Neuronal stem cell (in vitro differentiated cells): ENCODE measurements at regions not wholly inside any gene's neighbourhood (a gene's known extent, or its start where the extent isn't known, plus 50 kb on each side); places are given as distances from the start of the nearest gene placed in this dataset.

Experiments used
- DNase-seq: peaks from one replicate; pipeline ENCODE4 v3.0.0-alpha.2; 2013; ENCODE audit warnings: low spot score
- H2AFZ ChIP-seq: one replicate; pipeline ENCODE4 v1.6.1; 2013; ENCODE audit warnings: mild to moderate bottlenecking, low read length, inconsistent platforms
- H2AK5ac ChIP-seq: 2 replicates; pipeline ENCODE4 v1.6.1; 2013; ENCODE audit warnings: low read depth, mild to moderate bottlenecking, inconsistent platforms, low read length, moderate library complexity, mixed read lengths
- H2BK120ac ChIP-seq: 2 replicates; pipeline ENCODE4 v1.6.1; 2013; ENCODE audit warnings: low read depth, mild to moderate bottlenecking, inconsistent platforms, low read length, moderate library complexity, mixed read lengths
- H2BK12ac ChIP-seq: one replicate; pipeline ENCODE4 v1.6.1; 2013; ENCODE audit warnings: low read length, inconsistent platforms
- H2BK15ac ChIP-seq: 2 replicates; pipeline ENCODE4 v1.6.1; 2013; ENCODE audit warnings: mild to moderate bottlenecking, low read length, inconsistent platforms, mixed read lengths
- H2BK5ac ChIP-seq: one replicate; pipeline ENCODE4 v1.6.1; 2013; ENCODE audit warnings: inconsistent platforms, mild to moderate bottlenecking, low read length, moderate library complexity
- H3K14ac ChIP-seq: one replicate; pipeline ENCODE4 v1.6.1; 2013; ENCODE audit warnings: low read length, inconsistent platforms
- H3K18ac ChIP-seq: 2 replicates; pipeline ENCODE4 v1.6.1; 2013; ENCODE audit warnings: low read length, inconsistent platforms
- H3K23ac ChIP-seq: 2 replicates; pipeline ENCODE4 v1.6.1; 2013; ENCODE audit warnings: low read depth, mild to moderate bottlenecking, mixed read lengths, low read length, inconsistent platforms; ENCODE audit not compliant: poor library complexity
- H3K27ac ChIP-seq: replicated peaks from 3 replicates; pipeline ENCODE4 v1.5.1; 2013; ENCODE audit warnings: low read length, inconsistent platforms
- H3K27me3 ChIP-seq, 3 experiments: 2 replicates each; pipeline ENCODE4 v1.6.1; 2013; ENCODE audit warnings: low read length in 3 of 3, mild to moderate bottlenecking in 2 of 3, inconsistent platforms in 1 of 3, low read depth in 1 of 3, mixed read lengths in 1 of 3, moderate library complexity in 1 of 3; ENCODE audit not compliant: control insufficient read depth in 3 of 3, insufficient read depth in 3 of 3
- H3K36me3 ChIP-seq, 2 donors: replicated peaks in 1 of 2; 2 replicates each; pipeline ENCODE4 v1.6.1; 2013; ENCODE audit warnings: low read length in 2 of 2; ENCODE audit not compliant: control insufficient read depth in 2 of 2, insufficient read depth in 2 of 2
- H3K4ac ChIP-seq: 2 replicates; pipeline ENCODE4 v1.6.1; 2013; ENCODE audit warnings: inconsistent platforms, mild to moderate bottlenecking, low read length, moderate library complexity
- H3K4me1 ChIP-seq, 2 donors: 1 replicate in 1 of 2; 2 replicates in 1 of 2; pipeline ENCODE4 v1.6.1; 2013; ENCODE audit warnings: low read length in 2 of 2, low read depth in 1 of 2; ENCODE audit not compliant: control insufficient read depth in 2 of 2, insufficient read depth in 1 of 2
- H3K4me2 ChIP-seq: one replicate; pipeline ENCODE4 v1.6.1; 2013; ENCODE audit warnings: mild to moderate bottlenecking, low read length, inconsistent platforms; ENCODE audit not compliant: insufficient read depth, poor library complexity, severe bottlenecking
- H3K4me3 ChIP-seq, 2 donors: 2 replicates each; pipeline ENCODE4 v1.5.1; 2013; ENCODE audit warnings: low read length in 2 of 2, mild to moderate bottlenecking in 2 of 2, inconsistent platforms in 1 of 2, moderate library complexity in 1 of 2
- H3K79me1 ChIP-seq: one replicate; pipeline ENCODE4 v1.6.1; 2013; ENCODE audit warnings: low read depth, mild to moderate bottlenecking, inconsistent platforms, low read length, moderate library complexity
- H3K9ac ChIP-seq: one replicate; pipeline ENCODE4 v1.6.1; 2013; ENCODE audit warnings: mild to moderate bottlenecking, low read depth, low read length, inconsistent platforms; ENCODE audit not compliant: poor library complexity
- H3K9me3 ChIP-seq, 2 donors: replicated peaks in 1 of 2; 2 replicates each; pipeline versions ENCODE3 to v1.6.1; 2013; ENCODE audit warnings: low read length in 2 of 2, mild to moderate bottlenecking in 2 of 2, inconsistent platforms in 1 of 2, low read depth in 1 of 2, mixed read lengths in 1 of 2, moderate library complexity in 1 of 2; ENCODE audit not compliant: control insufficient read depth in 2 of 2, insufficient read depth in 1 of 2
- H4K8ac ChIP-seq: one replicate; pipeline ENCODE4 v1.6.1; 2013; ENCODE audit warnings: low read depth, mild to moderate bottlenecking, inconsistent platforms, low read length, moderate library complexity
- H4K91ac ChIP-seq: one replicate; pipeline ENCODE4 v1.6.1; 2013; ENCODE audit warnings: low read length, low read depth, mild to moderate bottlenecking, inconsistent platforms; ENCODE audit not compliant: poor library complexity
- WGBS, 2 donors: extraction: QIAGEN DNeasy Blood & Tissue Kit; methylation state at CpG; one replicate each; pipeline ENCODE4 v1.1.7; 2013; ENCODE audit warnings: missing lambda C conversion rate in 2 of 2, mixed read lengths in 1 of 2; ENCODE audit not compliant: insufficient read length in 2 of 2, insufficient replicate concordance in 1 of 2; ENCODE audit errors: extremely low coverage in 2 of 2; 5-methylcytosine and 5-hydroxymethylcytosine counted together

- Histone ChIP-seq H4K8ac (no peak overlapping the region), H2BK15ac (no peak overlapping the region), H3K27ac (no peak overlapping the region), H3K9me3 (no peaks in the 10 kb centered on the region), H3K4me2 (no peak overlapping the region), H2AK5ac (no peak overlapping the region), H3K4me1 (no peaks in the 10 kb centered on the region), H2AFZ (no peak overlapping the region), H2BK12ac (no peak overlapping the region), H4K91ac (no peak overlapping the region), H3K9ac (no peak overlapping the region), H3K27me3 (peaks cover 0 to 15% (median 0%) of the 10 kb centered on the region in 3 experiments), H2BK120ac (no peak overlapping the region), H3K4me3 (no peak overlapping the region), H3K23ac (no peak overlapping the region), H3K36me3 (no peaks in the 10 kb centered on the region), H3K79me1 (no peaks in the 10 kb centered on the region), H3K18ac (no peak overlapping the region), H3K4ac (no peak overlapping the region), H3K14ac (no peak overlapping the region), H2BK5ac (no peak overlapping the region)
- no peak for DNase-seq
- no CpG with 5 or more reads among the region's 5 CpGs for WGBS, 2 donors
These were observed 86.7 kb upstream of the TRIM2 start for GRCh38 chr4:153117554-153117953.

GRCh38 chr4:153119626-153120025 is 84.6 kb upstream of the TRIM2 start:
- Histone ChIP-seq H2BK120ac (no peak overlapping the region), H2BK5ac (no peak overlapping the region), H3K9me3 (no peaks in the 10 kb centered on the region), H2BK15ac (no peak overlapping the region), H3K14ac (no peak overlapping the region), H3K4ac (no peak overlapping the region), H4K91ac (no peak overlapping the region), H3K4me3 (no peak overlapping the region), H2BK12ac (no peak overlapping the region), H3K79me1 (no peaks in the 10 kb centered on the region), H3K4me2 (no peak overlapping the region), H3K36me3 (no peaks in the 10 kb centered on the region), H3K4me1 (no peaks in the 10 kb centered on the region), H4K8ac (no peak overlapping the region), H3K23ac (no peak overlapping the region), H3K27me3 (peaks cover 0 to 13% (median 0%) of the 10 kb centered on the region in 3 experiments), H2AK5ac (no peak overlapping the region), H3K27ac (no peak overlapping the region), H3K9ac (no peak overlapping the region), H2AFZ (no peak overlapping the region), H3K18ac (no peak overlapping the region)
- no CpG with 5 or more reads among the region's 2 CpGs for WGBS, 2 donors
- DNase-seq, result no peak

GRCh38 chr4:153120235-153120634 is 84.0 kb upstream of the TRIM2 start:
- Histone ChIP-seq H3K4ac (no peak overlapping the region), H2AK5ac (no peak overlapping the region), H3K23ac (no peak overlapping the region), H3K4me3 (no peak overlapping the region), H2BK12ac (no peak overlapping the region), H3K9ac (no peak overlapping the region), H3K27ac (no peak overlapping the region), H2AFZ (no peak overlapping the region), H3K4me1 (no peaks in the 10 kb centered on the region), H4K91ac (no peak overlapping the region), H3K9me3 (no peaks in the 10 kb centered on the region), H4K8ac (no peak overlapping the region), H3K18ac (no peak overlapping the region), H2BK15ac (no peak overlapping the region), H3K4me2 (no peak overlapping the region), H3K79me1 (no peaks in the 10 kb centered on the region), H3K36me3 (no peaks in the 10 kb centered on the region), H3K14ac (no peak overlapping the region), H3K27me3 (peaks cover 0 to 9% (median 0%) of the 10 kb centered on the region in 3 experiments), H2BK5ac (no peak overlapping the region), H2BK120ac (no peak overlapping the region)
- WGBS, 2 donors, result no CpG with 5 or more reads among the region's 2 CpGs
- no peak for DNase-seq

- no peak overlapping the region for H3K14ac ChIP-seq
- H3K4me1 ChIP-seq, result peaks cover 5 to 9% of the 10 kb centered on the region in 2 donors
- no peak overlapping the region for H2BK12ac ChIP-seq
- no peaks in the 10 kb centered on the region for H3K79me1 ChIP-seq
- H2AK5ac ChIP-seq, result no peak overlapping the region
- H3K27ac ChIP-seq, result no peak overlapping the region
- no peak overlapping the region for H3K4ac ChIP-seq
- H4K91ac ChIP-seq, result no peak overlapping the region
- no peak overlapping the region for H3K18ac ChIP-seq
- H2BK5ac ChIP-seq, result no peak overlapping the region
- H3K9ac ChIP-seq, result no peak overlapping the region
- no peak overlapping the region for H3K4me2 ChIP-seq
- no peak overlapping the region for H2BK120ac ChIP-seq
- no peak for DNase-seq
- H2AFZ ChIP-seq, result no peak overlapping the region
- H3K36me3 ChIP-seq, result no peaks in the 10 kb centered on the region
- H3K23ac ChIP-seq, result no peak overlapping the region
- no peak overlapping the region for H2BK15ac ChIP-seq
- no CpG with 5 or more reads among the region's 6 CpGs for WGBS, 2 donors
- no peak overlapping the region for H3K4me3 ChIP-seq
- H3K9me3 ChIP-seq, result no peaks in the 10 kb centered on the region
- peaks cover 0 to 10% (median 0%) of the 10 kb centered on the region in 3 experiments for H3K27me3 ChIP-seq
- no peak overlapping the region for H4K8ac ChIP-seq
These were observed 81.4 kb upstream of the TRIM2 start for GRCh38 chr4:153122855-153123254.
